GM20431 (cell line): ENCODE measurements at regions not wholly inside any gene's neighbourhood (a gene's known extent, or its start where the extent isn't known, plus 50 kb on each side); places are given as distances from the start of the nearest gene placed in this dataset.
"Not testable (repeated sequence)": the region's sequence is repeated elsewhere in the genome, so short reads cannot be mapped to it uniquely, and the experiment has no call there.

ENCODE experiments used
- in situ Hi-C: fragments of 300-500 bp; cut with MseI, MboI; formaldehyde crosslinking; loops from one replicate; pipeline ENCODE4 v1.15.0; 2020; ENCODE audit warnings: low sequenced_read_pairs; ENCODE audit not compliant: unreplicated experiment

DNA sequence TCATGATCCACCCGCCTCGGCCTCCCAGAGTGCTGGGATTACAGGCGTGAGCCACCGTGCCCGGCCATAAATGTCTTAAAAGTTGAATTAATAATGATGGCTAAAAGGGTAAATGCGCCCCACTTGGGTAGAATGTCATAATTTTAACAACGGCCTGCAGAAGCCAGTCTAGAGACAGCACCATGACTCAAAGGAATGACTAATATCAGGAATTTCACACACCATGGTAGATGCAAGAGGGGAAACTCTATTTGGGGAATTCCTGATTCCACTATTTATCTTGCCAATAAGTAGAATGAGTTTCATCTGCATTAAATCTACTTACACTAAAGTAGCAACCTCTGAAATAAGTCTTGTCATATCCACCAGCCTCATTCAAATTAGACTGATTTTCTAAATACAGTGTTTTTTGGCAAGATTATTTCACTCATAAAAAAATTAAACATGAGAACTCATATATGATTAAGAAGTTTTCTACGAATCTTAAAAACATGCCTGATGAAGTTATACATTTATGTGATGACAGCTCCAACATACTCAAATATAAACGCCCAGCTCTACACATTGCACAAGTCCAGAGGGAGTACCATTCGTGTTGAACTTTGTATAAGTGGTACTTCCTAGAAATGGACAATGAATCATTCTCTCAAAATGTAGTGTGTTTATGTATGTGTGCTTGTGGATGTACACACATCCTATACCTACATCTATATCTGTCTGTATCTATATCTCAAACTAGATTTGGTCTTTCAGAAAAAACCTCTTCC lies 309.7 kb downstream of the IRS1 start:
- in situ Hi-C loops, result no loop called here

DNA sequence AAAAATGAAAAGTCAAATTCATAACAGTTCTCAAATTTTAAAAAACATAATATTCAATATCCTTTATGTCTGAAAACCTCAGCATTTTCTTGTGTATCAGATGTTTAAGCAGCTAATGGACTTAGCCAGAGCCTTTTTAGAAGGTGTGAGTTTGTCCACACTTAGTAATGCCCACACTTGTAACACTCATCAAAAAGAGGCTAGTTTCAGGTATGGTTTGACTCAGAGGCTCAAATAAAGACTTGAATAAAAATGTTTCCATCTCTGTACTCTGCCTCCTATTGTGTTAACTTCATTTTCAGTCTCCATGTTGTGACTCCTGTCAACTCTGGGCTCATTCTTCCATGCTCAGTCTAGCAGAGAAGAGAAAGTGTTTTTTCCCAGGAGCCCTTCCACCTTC lies 311.6 kb downstream of the IRS1 start:
- in situ Hi-C loops, result no loop called here

DNA sequence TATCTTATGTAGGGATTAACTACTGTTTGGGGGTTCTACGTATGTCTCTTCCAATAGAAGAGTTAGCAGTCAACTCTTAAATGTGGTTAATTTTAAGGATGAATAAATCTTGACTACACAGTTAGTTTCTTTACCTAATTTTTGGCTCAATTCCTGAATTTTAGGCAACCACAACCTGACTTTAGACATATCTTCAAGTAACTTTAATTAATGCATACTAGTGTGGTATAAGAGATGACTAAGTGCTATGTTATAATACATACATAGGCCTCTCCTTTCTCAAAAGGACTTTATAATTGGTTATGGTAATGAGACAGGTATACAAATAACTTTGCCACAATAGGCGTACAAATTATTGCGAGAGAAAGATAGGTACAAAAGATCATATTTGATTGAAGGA lies 312.0 kb downstream of the IRS1 start:
- in situ Hi-C loops, result no loop called here

DNA sequence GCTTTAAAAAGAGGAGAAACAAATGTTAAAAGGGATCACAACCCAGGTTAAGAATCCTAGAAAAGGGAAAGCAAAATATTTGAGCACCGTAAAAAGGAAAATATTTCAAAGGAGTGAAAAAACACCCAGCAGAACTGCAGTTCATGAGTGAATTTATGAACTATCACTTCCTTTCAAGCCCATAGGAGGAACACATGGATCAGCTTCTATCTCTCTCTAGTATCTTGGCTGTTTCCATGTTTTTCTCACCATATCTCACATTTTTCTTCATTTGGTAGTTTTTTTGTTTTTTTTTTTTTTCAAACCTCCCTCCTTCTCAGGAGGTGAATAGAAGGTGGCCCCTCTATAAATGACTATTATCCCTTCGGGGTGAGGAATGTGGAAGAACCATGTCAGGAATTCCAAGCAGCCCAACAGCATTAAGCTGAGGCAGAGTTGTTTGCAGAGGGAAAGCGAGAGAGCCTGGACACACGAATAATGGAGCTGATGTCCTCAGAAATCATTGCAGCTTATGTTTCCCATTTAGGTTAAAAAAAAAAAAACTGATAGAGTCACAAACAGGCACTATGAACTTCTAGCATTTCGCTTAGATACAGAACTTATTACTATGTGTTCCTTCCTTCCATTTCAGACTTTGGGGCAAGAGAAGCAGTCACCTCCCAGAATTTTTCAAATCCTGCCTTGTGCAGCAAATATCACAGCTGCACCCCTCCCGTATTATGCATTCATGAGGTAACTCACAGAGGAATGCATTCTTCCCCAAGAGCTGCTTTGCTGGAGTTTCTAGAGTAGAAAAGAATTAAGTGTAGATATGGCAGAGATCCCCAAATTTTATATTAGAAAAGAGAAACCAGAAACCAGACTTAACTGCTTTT lies 315.6 kb downstream of the IRS1 start:
- in situ Hi-C loops, result no loop called here

DNA sequence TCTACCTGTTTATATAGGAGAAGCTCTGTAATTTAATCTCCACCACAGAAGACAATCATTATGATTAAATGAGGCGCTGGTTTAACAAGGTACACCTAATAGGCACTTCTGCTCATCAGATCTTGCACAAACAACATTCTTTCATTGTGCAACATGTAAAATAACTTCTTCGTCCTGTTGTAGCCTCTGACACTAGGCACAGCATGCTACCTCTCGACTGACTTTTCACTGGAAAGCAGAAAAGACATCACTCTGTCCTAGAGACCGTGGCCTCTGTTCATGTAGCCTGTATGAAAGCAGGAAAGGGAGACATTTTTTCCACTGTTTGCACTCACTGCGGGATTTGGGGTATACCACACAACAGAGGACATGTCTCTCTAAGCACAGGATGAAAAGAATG lies 316.5 kb downstream of the IRS1 start:
- in situ Hi-C loops, result no loop called here

DNA sequence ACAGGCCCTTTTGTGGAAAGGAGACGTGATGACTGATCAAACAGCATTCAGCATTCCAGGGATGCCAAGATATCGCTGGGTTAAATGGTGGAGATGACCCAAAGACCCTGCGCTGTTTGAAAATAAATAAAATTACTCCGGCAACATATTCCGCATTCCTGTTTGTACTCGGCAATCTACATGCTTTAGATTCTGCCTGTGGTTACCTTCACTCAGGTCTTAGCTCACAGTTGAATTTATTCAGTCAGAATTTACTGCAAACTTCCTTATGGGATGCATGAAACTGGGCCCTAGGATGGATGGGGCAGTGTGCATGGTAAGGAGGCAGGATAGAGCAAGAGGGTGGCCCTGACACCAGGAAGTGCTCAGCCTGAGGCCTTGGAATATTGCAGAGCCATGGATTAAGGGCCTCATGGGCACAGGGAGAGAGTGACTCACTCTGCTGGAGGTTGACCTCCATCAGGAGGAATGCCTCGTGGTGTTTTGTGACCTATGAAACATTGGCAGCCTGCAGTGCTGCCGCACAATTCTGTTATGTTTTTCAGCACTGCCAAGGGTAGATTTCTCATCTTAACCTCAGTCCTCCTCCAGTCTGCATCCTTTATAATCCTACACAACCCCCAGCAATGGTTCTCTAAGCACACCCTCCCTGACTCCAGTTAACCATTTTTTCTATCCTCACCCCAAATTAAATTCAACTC lies 321.4 kb downstream of the IRS1 start:
- in situ Hi-C loops, result no loop called here

DNA sequence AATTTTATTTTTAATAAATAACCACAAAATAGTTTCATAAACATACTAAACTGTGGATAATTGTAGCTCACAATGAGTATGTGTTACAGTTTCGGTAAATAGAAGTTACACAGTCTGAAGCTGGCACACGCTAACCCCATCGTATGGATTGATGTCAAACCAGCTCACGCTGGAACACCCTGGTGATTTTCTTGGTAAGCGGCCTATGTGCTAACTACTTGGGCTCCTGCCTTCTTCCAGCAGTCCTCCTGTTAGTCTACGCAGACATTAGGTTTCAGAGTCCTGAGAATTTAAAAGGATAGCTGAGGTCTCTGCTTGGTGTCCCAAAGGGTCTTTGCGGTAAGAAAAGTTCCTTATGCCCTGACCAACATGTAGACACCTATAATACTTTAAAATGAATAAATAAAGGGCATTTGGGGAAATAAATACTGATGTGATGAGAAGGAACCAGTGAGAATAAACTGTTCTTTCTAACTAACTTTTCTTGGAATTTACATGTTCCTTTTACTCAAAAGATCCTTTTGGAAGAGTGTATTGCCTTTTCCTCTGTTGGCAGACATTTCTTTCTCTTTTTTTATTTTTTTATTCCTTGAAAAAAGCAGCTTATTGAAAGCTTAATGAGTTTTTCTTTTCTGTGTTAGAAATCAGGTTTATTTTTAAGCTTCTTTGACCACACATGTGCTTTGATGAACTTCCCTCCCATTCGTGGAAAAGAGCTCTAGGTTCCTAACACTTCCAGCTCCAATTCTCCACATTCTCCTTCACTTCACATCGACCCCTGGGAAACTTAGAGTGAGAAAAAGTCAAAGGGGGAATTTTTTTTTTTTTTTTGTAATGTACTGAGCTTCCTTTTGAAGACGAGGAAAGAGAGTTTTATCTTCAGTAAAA lies 322.2 kb downstream of the IRS1 start:
- in situ Hi-C loops, result no loop called here

DNA sequence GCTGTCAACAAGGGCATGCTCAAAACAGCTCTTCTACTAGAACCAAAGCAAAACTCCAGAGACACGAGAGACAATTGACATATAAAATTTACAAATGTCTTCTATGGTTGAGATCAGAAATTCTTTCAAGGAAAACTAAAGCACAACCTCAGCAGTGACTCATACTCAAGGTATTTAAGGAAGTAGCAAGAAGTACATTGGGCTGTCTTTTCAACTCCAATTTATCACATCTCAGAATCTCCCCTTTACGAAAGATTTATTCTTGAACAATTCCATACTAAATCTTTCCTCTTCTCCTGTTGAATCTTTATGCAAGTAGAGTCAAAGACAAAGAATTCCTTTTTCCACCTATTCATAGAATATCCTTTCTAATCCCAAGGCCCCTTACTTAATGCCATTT lies 324.0 kb downstream of the IRS1 start:
- in situ Hi-C loops, result no loop called here

DNA sequence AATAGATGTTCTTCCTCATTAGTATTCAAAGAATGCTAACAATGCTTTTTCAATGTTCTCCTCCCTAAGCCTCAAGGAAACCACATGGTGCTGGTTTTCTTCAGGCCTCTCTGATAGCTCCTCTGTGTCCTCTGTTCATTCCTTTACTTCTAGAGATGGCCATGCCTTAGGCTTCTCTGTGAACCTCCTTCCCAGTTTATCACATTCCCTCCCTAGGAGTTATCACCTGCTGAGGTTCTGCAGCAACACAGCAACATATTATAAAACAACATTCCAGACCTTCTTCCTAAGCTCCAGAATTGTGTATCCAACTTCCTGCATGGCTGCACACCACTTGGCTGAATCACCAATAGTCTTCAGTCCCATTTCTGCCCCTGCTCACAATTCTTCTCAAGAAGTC lies 325.5 kb downstream of the IRS1 start:
- in situ Hi-C loops, result no loop called here

DNA sequence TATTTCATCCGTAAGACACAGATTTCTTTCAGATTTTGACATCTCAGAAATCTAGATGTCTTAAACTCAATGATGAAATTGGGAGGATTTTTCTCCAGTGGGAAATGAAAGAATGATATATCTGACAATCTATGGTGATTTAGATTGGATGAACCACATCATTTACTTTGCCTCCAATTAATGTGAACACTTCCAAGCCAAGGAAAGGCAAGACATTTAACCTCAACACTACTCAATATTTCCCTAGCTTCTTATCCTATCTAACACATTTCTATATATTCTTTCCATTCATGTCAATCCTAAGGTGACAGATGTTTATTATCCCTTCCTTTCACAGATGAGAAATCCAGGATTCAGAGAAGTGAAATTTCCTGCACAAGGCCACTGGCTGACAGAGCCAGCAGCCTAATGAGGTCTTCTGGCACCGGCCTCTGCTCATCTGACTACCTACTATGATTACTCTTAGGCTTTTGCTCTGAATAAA lies 327.6 kb downstream of the IRS1 start:
- in situ Hi-C loops, result no loop called here

DNA sequence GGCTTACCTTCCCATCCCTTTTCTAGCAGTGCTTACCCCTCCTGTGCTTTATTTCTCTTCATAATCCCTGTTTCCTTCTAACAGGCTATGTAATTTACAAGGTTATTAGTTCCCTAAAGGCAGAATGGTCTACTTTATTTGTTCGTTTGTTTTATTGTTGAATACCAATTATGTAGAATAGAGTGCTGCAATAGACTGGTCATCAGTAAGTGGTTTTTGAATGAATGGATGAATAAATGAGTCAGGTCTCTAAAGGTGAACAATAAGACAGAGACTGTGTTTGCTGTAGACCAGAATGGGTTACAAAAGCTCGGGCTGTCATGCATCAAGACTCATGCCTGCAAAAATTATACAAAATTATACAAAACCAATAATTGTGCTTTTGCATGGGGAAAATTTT lies 332.0 kb downstream of the IRS1 start:
- in situ Hi-C loops, result no loop called here

DNA sequence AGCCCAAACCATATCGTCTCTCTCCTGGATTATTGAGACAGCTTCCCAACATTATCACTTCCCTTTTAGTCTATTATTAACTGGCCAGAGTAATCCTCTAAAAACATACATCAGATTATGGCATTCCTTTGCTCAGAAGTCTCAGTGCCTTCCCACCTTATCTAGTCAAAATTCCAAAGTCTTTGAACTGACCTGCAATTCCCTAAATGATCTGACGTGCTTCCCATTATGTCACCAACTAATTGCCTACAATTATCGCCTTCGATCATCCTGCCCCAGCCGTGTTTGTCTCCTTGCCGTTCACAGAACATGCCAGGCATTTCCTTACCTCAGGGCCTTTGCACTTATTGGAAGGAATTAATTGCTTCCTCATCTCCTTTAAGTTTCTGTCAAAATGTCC lies 332.4 kb downstream of the IRS1 start:
- in situ Hi-C loops, result no loop called here

DNA sequence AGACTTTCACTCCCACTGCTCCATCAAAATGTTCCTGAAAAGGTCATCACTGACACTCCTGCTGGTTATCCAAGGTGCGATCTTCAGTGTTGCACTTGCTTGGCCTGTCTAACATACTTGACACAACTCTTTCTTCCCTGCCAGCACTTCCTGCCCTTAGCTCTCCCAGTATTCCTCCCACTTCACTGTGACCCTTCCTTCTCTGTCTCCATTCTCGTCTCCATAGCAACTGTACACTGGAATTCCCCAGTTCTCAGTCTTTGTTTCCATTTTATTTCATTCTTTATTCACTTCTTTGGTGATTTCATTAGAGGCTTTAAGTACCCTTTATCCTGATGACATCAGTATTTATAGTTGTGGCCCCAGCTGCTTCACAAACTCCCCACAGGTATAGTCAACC lies 333.0 kb downstream of the IRS1 start:
- in situ Hi-C loops, result no loop called here

DNA sequence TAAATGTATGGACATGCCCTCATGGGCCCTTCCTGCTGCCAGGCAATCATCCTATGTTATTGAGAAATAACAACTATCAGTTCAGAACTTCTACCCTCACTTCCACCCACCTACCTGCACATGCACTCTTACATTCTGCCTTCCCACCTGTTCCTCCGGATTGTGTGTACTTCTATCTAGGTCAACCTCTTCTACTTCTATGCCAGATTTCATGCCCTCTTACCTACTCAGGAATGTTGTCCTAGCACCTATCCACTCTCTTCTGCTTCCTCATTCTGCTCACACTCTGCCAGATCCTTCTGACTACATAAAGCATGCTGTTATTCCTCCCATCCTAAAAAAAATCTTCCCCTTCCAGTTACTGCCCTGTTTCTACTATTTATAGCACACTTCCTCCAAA lies 333.5 kb downstream of the IRS1 start:
- in situ Hi-C loops, result no loop called here

DNA sequence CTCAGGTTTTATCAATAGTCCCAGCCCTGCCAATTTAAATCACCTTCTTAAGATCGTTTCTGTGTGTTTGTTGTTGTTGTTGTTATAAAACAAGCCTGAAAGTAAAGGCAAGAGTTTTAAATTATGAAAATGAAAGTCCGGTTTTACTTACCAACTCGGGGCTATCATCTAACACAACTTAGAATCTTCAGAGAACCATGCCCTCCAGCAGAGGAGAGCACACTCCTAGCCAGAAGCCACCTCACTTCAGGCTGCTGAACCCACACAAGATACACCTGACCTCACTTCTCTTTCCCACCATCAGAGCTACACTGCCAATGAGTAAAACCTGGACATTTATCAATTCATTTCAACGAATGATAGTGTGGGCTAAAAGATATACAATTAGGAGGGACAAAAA lies 335.2 kb downstream of the IRS1 start:
- in situ Hi-C loops, result no loop called here

DNA sequence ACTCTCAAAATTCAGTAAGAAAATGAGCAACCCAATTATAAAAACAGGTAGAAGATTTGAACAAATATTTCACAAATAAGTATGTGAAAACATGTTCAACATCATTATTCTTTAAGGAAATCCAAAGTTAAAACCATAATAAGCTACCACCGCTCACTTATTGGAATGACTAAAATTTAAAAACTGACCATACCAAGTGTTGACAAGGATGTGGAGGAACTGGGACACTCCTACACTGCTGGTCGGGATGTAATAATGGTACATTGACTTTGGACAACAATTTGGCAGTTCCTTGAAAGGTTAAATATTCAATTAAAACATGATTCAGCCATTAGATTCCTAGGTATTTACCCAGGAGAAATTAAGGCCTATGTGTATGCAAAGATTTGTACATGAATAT lies 336.5 kb downstream of the IRS1 start:
- in situ Hi-C loops, result no loop called here

DNA sequence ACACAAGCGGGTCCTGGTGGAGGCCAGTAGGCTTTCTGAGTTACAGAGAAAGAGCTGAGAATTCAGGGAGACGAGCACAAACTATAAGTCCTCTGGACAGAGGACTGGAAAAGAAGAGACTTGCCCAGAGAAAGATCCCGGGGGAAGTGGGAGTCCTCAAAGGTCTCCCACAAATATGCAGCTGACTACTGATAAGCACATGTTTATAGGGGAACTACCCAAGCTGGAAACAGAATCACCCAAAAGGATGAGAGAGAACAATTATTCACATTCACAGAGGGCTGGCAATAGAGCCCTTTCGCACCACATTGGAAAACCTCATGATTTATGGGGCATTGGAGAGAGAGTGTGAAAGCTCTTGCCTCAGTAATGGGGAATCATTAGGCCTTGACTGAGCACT lies 337.6 kb downstream of the IRS1 start:
- in situ Hi-C loops, result no loop called here

DNA sequence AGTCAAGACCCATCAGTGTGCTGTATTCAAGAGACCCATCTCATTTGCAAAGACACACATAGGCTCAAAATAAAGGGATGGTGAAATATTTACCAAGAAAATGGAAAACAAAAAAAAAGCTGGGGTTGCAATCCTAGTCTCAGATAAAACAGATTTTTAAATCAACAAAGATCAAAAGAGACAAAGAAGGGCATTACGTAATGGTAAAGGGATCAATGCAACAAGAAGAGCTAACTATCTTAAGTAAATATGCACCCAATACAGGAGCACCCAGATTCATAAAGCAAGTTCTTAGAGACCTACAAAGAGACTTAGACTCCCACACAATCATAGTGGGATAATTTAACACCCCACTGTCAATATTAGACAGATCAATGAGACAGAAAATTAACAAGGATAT lies 343.5 kb downstream of the IRS1 start:
- in situ Hi-C loops, result not testable (repeated sequence)

DNA sequence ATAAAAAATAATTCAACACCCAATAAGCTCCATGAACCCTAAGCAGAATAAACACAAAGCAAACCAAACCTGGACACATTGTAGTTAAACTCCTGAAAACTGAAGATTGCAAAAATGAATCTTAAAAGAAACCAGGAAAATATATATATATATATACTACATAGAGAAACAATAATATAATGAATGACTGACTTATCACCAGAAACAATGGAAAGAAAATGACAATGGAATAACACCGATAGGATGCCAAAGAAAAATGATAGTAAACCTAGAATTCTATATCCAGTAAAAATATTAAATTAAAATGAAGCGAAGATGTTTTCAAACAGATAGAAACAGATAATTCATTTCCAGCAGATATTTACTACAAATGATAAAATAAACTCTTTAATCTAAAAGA lies 346.9 kb downstream of the IRS1 start:
- in situ Hi-C loops, result no loop called here

DNA sequence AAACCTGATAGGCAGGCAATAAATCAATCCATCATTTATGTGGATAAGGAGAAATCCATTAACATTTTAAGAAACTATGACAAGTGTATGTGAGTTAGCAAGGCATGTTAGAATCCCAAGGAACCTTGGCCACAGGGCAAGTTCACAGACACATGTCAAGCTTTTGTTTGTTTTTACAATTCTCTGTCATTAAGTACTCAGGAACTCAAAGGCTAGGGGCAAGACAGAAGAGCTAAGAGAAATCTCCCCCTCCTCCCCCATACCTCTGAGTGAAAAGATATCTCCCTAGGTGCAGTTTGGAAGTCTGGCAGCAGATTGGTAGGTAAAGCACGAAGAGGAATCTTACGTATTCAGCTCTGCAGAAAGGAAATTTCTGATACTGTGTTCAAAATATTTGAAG lies 348.1 kb downstream of the IRS1 start:
- in situ Hi-C loops, result no loop called here
